ENCODE measurements at regions not wholly inside any gene's neighbourhood (a gene's known extent, or its start where the extent isn't known, plus 50 kb on each side); places are given as distances from the start of the nearest gene placed in this dataset.

DNA sequence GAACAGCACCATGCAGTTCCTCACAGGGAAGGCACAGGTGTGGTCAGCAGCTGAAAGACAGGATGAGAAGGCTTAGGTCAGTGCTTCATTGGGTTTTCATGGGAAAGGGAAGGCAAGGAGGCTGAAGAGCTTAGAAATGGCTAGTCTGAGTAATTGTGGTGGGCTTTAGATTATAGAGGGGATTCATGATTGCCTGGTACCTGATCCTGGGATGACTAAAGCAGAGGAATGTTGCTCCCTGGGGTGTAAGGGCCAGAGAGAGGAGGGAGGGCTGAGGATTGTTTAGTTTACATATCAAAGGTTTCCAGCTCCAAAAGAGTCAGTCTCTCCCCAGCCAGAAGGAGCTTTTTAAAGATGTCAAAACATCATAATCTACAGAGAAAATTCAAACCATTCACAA lies 396.3 kb upstream of the POM121L12 start:
- no peak for TF ChIP-seq CTCF (IDR thresholded peaks at IDR 0.05; ENCODE audit: insufficient read depth, low read length, missing control alignments)
- DNase-seq (ENCODE audit: low read depth, low spot score): no peak
- POLR2A ChIA-PET: no interaction called here
- H3K4me3 ChIP-seq (ENCODE audit: low read depth, low read length): no peak overlapping the region
- CTCF ChIA-PET: no interaction called here

DNA sequence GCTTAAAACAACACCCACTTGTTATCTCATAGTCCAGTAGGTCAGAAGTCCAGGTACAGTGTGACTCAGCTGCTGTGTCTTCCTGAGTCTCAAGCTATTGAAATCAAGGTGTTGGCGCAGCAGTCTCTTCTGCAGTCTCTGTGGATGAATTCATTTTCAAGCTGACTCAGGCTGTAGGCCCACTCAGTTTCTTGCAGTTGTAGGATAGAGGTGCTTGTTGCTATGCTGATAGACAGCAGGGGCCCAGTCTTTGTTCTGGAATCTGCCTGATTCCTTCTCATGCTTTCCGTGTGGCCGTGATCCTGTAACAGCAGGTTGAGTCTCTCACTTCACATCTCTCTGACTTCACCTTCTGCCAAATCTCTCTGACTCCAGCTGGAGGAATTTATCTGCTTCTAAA lies 400.4 kb upstream of the POM121L12 start:
- H3K4me3 ChIP-seq (ENCODE audit: low read depth, low read length): no peak overlapping the region
- no peak for TF ChIP-seq CTCF (IDR thresholded peaks at IDR 0.05; ENCODE audit: insufficient read depth, low read length, missing control alignments)
- POLR2A ChIA-PET: no interaction called here
- no peak for DNase-seq (ENCODE audit: low read depth, low spot score)
- CTCF ChIA-PET: no interaction called here

DNA sequence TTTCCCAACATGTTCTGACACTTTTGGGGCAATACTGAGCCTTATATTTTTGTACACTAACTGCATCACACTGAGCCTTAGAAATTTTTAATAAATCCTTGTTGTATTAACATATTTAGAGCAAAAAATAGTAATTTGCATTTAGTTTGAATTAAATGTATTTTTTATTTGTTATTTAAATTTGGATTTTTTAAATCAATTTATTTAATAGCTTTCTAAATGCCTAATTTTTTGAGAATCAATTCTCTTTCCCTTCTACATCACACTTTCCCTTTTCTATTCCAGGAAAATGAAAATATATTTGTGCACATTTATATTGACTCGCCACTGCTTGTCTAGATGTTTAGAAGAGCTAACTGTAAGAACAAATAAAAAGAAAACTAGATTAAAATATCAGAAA lies 414.6 kb upstream of the POM121L12 start:
- H3K4me3 ChIP-seq (ENCODE audit: low read depth, low read length): no peak overlapping the region
- TF ChIP-seq CTCF (IDR thresholded peaks at IDR 0.05; ENCODE audit: insufficient read depth, low read length, missing control alignments): no peak
- POLR2A ChIA-PET: no interaction called here
- DNase-seq (ENCODE audit: low read depth, low spot score): no peak
- CTCF ChIA-PET: no interaction called here

DNA sequence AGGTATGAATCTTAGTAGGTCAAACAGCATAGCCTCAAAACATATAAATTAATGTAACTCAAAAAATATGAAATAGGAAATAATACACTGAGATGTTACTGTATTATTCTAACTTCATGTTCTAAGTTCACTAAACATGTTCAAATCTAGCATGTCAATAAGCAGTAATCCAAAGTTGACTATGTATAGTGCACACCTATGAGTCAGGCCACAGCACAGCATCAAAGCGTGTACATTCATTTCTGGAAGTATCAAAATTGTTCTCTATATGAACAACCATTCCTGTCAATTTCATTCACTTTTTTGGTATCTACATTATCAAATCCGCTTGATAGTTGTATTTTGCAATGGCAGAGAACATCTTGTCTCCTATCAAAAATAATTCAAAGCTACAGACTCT lies 418.9 kb upstream of the POM121L12 start:
- no peak for TF ChIP-seq CTCF (IDR thresholded peaks at IDR 0.05; ENCODE audit: insufficient read depth, low read length, missing control alignments)

GRCh38 chr7:52615021-52615695 lies 420.3 kb upstream of the POM121L12 start:
- DNase-seq (ENCODE audit: low read depth, low spot score): no peak
- ChIA-PET POLR2A (no interaction called here), CTCF (no interaction called here)
- TF ChIP-seq CTCF (IDR thresholded peaks at IDR 0.05; ENCODE audit: insufficient read depth, low read length, missing control alignments): no peak
- no peak overlapping the region for H3K4me3 ChIP-seq (ENCODE audit: low read depth, low read length)

More for the DNA sequence above, 418.9 kb upstream of the POM121L12 start:
- DNase-seq (ENCODE audit: low read depth, low spot score): no peak
- no peak overlapping the region for H3K4me3 ChIP-seq (ENCODE audit: low read depth, low read length)
- POLR2A ChIA-PET: no interaction called here
- CTCF ChIA-PET: no interaction called here

GRCh38 chr7:52609511-52609910 lies 425.9 kb upstream of the POM121L12 start:
- TF ChIP-seq CTCF (IDR thresholded peaks at IDR 0.05; ENCODE audit: insufficient read depth, low read length, missing control alignments): no peak
- POLR2A ChIA-PET: no interaction called here
- CTCF ChIA-PET: no interaction called here
- DNase-seq (ENCODE audit: low read depth, low spot score): no peak
- no peak overlapping the region for H3K4me3 ChIP-seq (ENCODE audit: low read depth, low read length)
